ENCODE measurements at regions not wholly inside any gene's neighbourhood (a gene's known extent, or its start where the extent isn't known, plus 50 kb on each side); places are given as distances from the start of the nearest gene placed in this dataset.

- intact Hi-C loops (cut with micrococcal nuclease) = no loop called here
- no peaks in the 10 kb centered on the region for H3K36me3 ChIP-seq (replicated peaks in 1 of 2; ENCODE audit: control insufficient read depth in 1 of 2, insufficient read depth in 2 of 2, low read length in 2 of 2)
- H3K9me3 ChIP-seq (replicated peaks in 1 of 2; ENCODE audit: control insufficient read depth in 1 of 2, insufficient read depth in 1 of 2, low read length in 2 of 2) = no peaks in the 10 kb centered on the region
- no peak overlapping the region for H3K27ac Mint-ChIP-seq
- no peak overlapping the region for H2AFZ ChIP-seq (ENCODE audit: insufficient read depth, low read depth, low read length, poor library complexity, severe bottlenecking)
- H3K4me2 ChIP-seq (replicated peaks; ENCODE audit: extremely low read depth, low read length, poor library complexity, severe bottlenecking) = no peak overlapping the region
- H3K36me3 Mint-ChIP-seq = peaks cover 0 to 2% of the 10 kb centered on the region in 2 donors
- no peaks in the 10 kb centered on the region for H4K20me1 ChIP-seq (ENCODE audit: insufficient read depth, low read length)
- no peak for DNase-seq
- no peaks in the 10 kb centered on the region for H3K79me2 ChIP-seq (ENCODE audit: insufficient read depth, low read length)
- WGBS (ENCODE audit: insufficient coverage) = 83% methylated on average over 1 of the region's 1 CpG
- H3K4me3 ChIP-seq (replicated peaks in 1 of 3; ENCODE audit: low read depth in 2 of 3, low read length in 3 of 3) = no peak overlapping the region
- no peak overlapping the region for H3K27ac ChIP-seq (ENCODE audit: low read depth in 1 of 2, low read length in 2 of 2)
- no peak overlapping the region for H3K4me3 Mint-ChIP-seq
- H3K27me3 ChIP-seq (ENCODE audit: control insufficient read depth in 2 of 2, insufficient read depth in 2 of 2, low read length in 2 of 2) = peaks cover 21 to 31% of the 10 kb centered on the region in 2 donors
- H3K27me3 Mint-ChIP-seq (ENCODE audit: low read depth in 3 of 3) = peaks cover 18 to 36% (median 20%) of the 10 kb centered on the region in 3 donors
- H3K4me1 Mint-ChIP-seq = peaks cover 13% of the 10 kb centered on the region
- TF ChIP-seq, protein P1, sequence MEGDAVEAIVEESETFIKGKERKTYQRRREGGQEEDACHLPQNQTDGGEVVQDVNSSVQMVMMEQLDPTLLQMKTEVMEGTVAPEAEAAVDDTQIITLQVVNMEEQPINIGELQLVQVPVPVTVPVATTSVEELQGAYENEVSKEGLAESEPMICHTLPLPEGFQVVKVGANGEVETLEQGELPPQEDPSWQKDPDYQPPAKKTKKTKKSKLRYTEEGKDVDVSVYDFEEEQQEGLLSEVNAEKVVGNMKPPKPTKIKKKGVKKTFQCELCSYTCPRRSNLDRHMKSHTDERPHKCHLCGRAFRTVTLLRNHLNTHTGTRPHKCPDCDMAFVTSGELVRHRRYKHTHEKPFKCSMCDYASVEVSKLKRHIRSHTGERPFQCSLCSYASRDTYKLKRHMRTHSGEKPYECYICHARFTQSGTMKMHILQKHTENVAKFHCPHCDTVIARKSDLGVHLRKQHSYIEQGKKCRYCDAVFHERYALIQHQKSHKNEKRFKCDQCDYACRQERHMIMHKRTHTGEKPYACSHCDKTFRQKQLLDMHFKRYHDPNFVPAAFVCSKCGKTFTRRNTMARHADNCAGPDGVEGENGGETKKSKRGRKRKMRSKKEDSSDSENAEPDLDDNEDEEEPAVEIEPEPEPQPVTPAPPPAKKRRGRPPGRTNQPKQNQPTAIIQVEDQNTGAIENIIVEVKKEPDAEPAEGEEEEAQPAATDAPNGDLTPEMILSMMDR (IDR thresholded peaks at IDR 0.05) = no peak
- H3K9ac ChIP-seq (ENCODE audit: insufficient read depth, low read length, poor library complexity, severe bottlenecking) = no peak overlapping the region
- H3K4me1 ChIP-seq (ENCODE audit: control insufficient read depth in 1 of 2, insufficient read depth in 2 of 2, low read length in 2 of 2) = no peaks in the 10 kb centered on the region
- H3K9me3 Mint-ChIP-seq = peaks cover 0 to 2% (median 0%) of the 10 kb centered on the region in 7 donors
Observed at GRCh38 chr20:6708010-6708409, 59.5 kb upstream of the BMP2 start.

DNA sequence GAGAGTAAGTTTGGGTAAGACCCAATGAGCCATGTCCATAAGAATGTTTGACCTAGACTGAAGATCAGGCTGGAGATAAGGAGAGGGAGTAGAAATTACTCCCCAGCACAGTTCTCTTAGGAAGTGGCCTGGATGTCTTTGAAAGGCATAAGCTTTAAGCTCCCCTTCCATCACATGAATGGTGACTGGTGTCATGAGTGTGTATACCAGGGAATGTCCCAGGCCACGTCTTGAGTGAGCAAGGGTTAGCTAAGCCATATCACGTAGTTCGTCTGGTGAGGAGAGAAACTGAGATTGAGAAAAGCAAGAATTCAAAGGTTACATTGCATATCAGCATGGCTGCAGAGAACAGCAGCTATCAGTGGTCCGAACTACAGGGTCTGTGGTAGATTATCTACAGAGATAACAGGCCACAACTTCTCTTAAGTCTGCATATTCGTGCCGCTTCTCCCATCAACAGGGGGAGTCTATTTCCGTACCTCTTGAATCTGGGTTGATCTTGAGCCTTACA, 60.1 kb upstream of the BMP2 start:
- Histone ChIP-seq H3K9me3 (replicated peaks in 1 of 2; ENCODE audit: control insufficient read depth in 1 of 2, insufficient read depth in 1 of 2, low read length in 2 of 2) (no peaks in the 10 kb centered on the region), H3K4me3 (replicated peaks in 1 of 3; ENCODE audit: low read depth in 2 of 3, low read length in 3 of 3) (no peak overlapping the region), H2AFZ (ENCODE audit: insufficient read depth, low read depth, low read length, poor library complexity, severe bottlenecking) (no peak overlapping the region), H3K27me3 (ENCODE audit: control insufficient read depth in 2 of 2, insufficient read depth in 2 of 2, low read length in 2 of 2) (peaks cover 20 to 31% of the 10 kb centered on the region in 2 donors), H3K4me2 (replicated peaks; ENCODE audit: extremely low read depth, low read length, poor library complexity, severe bottlenecking) (no peak overlapping the region), H3K27ac (ENCODE audit: low read depth in 1 of 2, low read length in 2 of 2) (no peak overlapping the region), H3K9ac (ENCODE audit: insufficient read depth, low read length, poor library complexity, severe bottlenecking) (no peak overlapping the region), H3K4me1 (ENCODE audit: control insufficient read depth in 1 of 2, insufficient read depth in 2 of 2, low read length in 2 of 2) (peaks cover 3% of the 10 kb centered on the region in 2 donors), H3K79me2 (ENCODE audit: insufficient read depth, low read length) (no peaks in the 10 kb centered on the region), H3K36me3 (replicated peaks in 1 of 2; ENCODE audit: control insufficient read depth in 1 of 2, insufficient read depth in 2 of 2, low read length in 2 of 2) (no peaks in the 10 kb centered on the region), H4K20me1 (ENCODE audit: insufficient read depth, low read length) (no peaks in the 10 kb centered on the region)
- TF ChIP-seq, protein P1 (IDR thresholded peaks at IDR 0.05) = no peak
- peak in 1 of 3 donors; percentile 8 for DNase-seq
- Mint-ChIP-seq H3K4me1 (peaks cover 17% of the 10 kb centered on the region), H3K27me3 (ENCODE audit: low read depth in 3 of 3) (peaks cover 16 to 36% (median 20%) of the 10 kb centered on the region in 3 donors), H3K36me3 (peaks cover 0 to 4% of the 10 kb centered on the region in 2 donors), H3K27ac (no peak overlapping the region), H3K9me3 (no peaks in the 10 kb centered on the region), H3K4me3 (no peak overlapping the region)
- 20% methylated on average over 1 of the region's 7 CpGs for WGBS (ENCODE audit: insufficient coverage)
- intact Hi-C loops (cut with micrococcal nuclease) = no loop called here

Data from CD14-positive monocyte (primary cell).